Progenitor cell of endocrine pancreas (in vitro differentiated cells): ENCODE measurements at regions not wholly inside any gene's neighbourhood (a gene's known extent, or its start where the extent isn't known, plus 50 kb on each side); places are given as distances from the start of the nearest gene placed in this dataset.

Experiments used
- DNase-seq: peaks from one replicate; pipeline ENCODE4 v3.0.0; 2021; ENCODE audit warnings: low spot score; ENCODE audit not compliant: unreplicated experiment
- H3K27ac Mint-ChIP-seq: 2 replicates; pipeline ENCODE4 v1.8.0; 2021; ENCODE audit warnings: mild to moderate bottlenecking, moderate library complexity, mixed read lengths
- H3K27me3 Mint-ChIP-seq: 2 replicates; pipeline ENCODE4 v1.8.0; 2021; ENCODE audit warnings: mixed read lengths
- H3K36me3 Mint-ChIP-seq: 2 replicates; pipeline ENCODE4 v1.8.0; 2022; ENCODE audit warnings: mixed read lengths; ENCODE audit not compliant: insufficient read depth
- H3K4me1 Mint-ChIP-seq: 2 replicates; pipeline ENCODE4 v1.8.0; 2021; ENCODE audit warnings: low read depth, mixed read lengths
- H3K4me3 Mint-ChIP-seq: 2 replicates; pipeline ENCODE4 v1.8.0; 2021; ENCODE audit warnings: low read depth, mild to moderate bottlenecking, moderate library complexity, mixed read lengths
- H3K9me3 Mint-ChIP-seq: 2 replicates; pipeline ENCODE4 v1.8.0; 2021; ENCODE audit warnings: low read depth, mixed read lengths
- CTCF ChIP-seq: fragments of 200-600 bp; sonication (generic); IDR thresholded peaks from one replicate; pipeline ENCODE4 v1.5.0; 2021; ENCODE audit warnings: antibody characterized with exemption, mild to moderate bottlenecking; ENCODE audit not compliant: unreplicated experiment

- peaks cover 1% of the 10 kb centered on the region for H3K36me3 Mint-ChIP-seq
- H3K4me1 Mint-ChIP-seq: peaks cover 5% of the 10 kb centered on the region
- TF ChIP-seq CTCF: no peak
- no peaks in the 10 kb centered on the region for H3K27me3 Mint-ChIP-seq
- H3K9me3 Mint-ChIP-seq: peaks cover 18% of the 10 kb centered on the region
- no peak for DNase-seq
- H3K27ac Mint-ChIP-seq: no peak overlapping the region
- no peak overlapping the region for H3K4me3 Mint-ChIP-seq
Observed at GRCh38 chr4:96126227-96126626, 286.3 kb downstream of the PDHA2 start.

- no peaks in the 10 kb centered on the region for H3K27me3 Mint-ChIP-seq
- no peak overlapping the region for H3K27ac Mint-ChIP-seq
Observed at GRCh38 chr4:96131186-96131585, 291.3 kb downstream of the PDHA2 start.

GRCh38 chr4:96134806-96135205, 294.9 kb downstream of the PDHA2 start:
- H3K9me3 Mint-ChIP-seq: peaks cover 3% of the 10 kb centered on the region
- no peaks in the 10 kb centered on the region for H3K36me3 Mint-ChIP-seq
- no peaks in the 10 kb centered on the region for H3K27me3 Mint-ChIP-seq
- H3K27ac Mint-ChIP-seq: no peak overlapping the region
- H3K4me1 Mint-ChIP-seq: peaks cover 1% of the 10 kb centered on the region
- TF ChIP-seq CTCF: no peak
- no peak overlapping the region for H3K4me3 Mint-ChIP-seq
- DNase-seq: no peak

More at GRCh38 chr4:96131186-96131585, 291.3 kb downstream of the PDHA2 start:
- peaks cover 2% of the 10 kb centered on the region for H3K9me3 Mint-ChIP-seq
- no peak overlapping the region for H3K4me3 Mint-ChIP-seq
- DNase-seq: no peak
- H3K36me3 Mint-ChIP-seq: peaks cover 1% of the 10 kb centered on the region
- TF ChIP-seq CTCF: no peak
- H3K4me1 Mint-ChIP-seq: peaks cover 1% of the 10 kb centered on the region

GRCh38 chr4:96136056-96136455, 296.2 kb downstream of the PDHA2 start:
- no peaks in the 10 kb centered on the region for H3K36me3 Mint-ChIP-seq
- no peak for DNase-seq
- H3K27me3 Mint-ChIP-seq: no peaks in the 10 kb centered on the region
- H3K4me1 Mint-ChIP-seq: no peaks in the 10 kb centered on the region
- no peak overlapping the region for H3K27ac Mint-ChIP-seq
- no peak overlapping the region for H3K4me3 Mint-ChIP-seq
- H3K9me3 Mint-ChIP-seq: peaks cover 3% of the 10 kb centered on the region
- no peak for TF ChIP-seq CTCF

GRCh38 chr4:96139251-96139929, 299.5 kb downstream of the PDHA2 start:
- Mint-ChIP-seq H3K36me3 (no peaks in the 10 kb centered on the region), H3K9me3 (peaks cover 3% of the 10 kb centered on the region), H3K27me3 (no peaks in the 10 kb centered on the region), H3K27ac (no peak overlapping the region), H3K4me3 (no peak overlapping the region), H3K4me1 (no peaks in the 10 kb centered on the region)
- DNase-seq: no peak
- TF ChIP-seq CTCF: no peak
